Uterus (tissue), 3 donors: ENCODE measurements at regions not wholly inside any gene's neighbourhood (a gene's known extent, or its start where the extent isn't known, plus 50 kb on each side); places are given as distances from the start of the nearest gene placed in this dataset.

Experiments
- DNase-seq, 2 donors: peaks; one replicate each; pipeline ENCODE4 v3.0.0-alpha.2; 2019 to 2020
- H3K27ac ChIP-seq, 2 donors: fragments of 200-600 bp; sonication (generic); 1 replicate in 1 of 2; 2 replicates in 1 of 2; pipeline ENCODE4 v1.5.1; 2016 to 2018
- H3K27me3 ChIP-seq, 2 donors: fragments of 200-600 bp; sonication (generic); one replicate each; pipeline ENCODE4 v1.5.1; 2018 to 2019; ENCODE audit warnings: control low read depth in 1 of 2
- H3K36me3 ChIP-seq, 2 donors: fragments of 200-600 bp; sonication (generic); one replicate each; pipeline ENCODE4 v1.5.1; 2019; ENCODE audit warnings: control low read depth in 1 of 2
- H3K4me1 ChIP-seq, 2 donors: fragments of 200-600 bp; sonication (generic); one replicate each; pipeline ENCODE4 v1.5.1; 2018 to 2019; ENCODE audit warnings: control low read depth in 1 of 2
- H3K4me3 ChIP-seq, 2 donors: fragments of 200-600 bp; sonication (generic); 1 replicate in 1 of 2; 2 replicates in 1 of 2; pipeline ENCODE4 v1.5.1; 2018 to 2019; ENCODE audit warnings: mild to moderate bottlenecking in 1 of 2
- H3K9me3 ChIP-seq, 2 donors: fragments of 200-600 bp; sonication (generic); one replicate each; pipeline ENCODE4 v1.5.1; 2019; ENCODE audit warnings: control low read depth in 1 of 2
- POLR2A ChIP-seq, 2 donors: fragments of 450-650 bp; IDR thresholded peaks; one replicate each; pipeline ENCODE4 v1.6.1; 2016; ENCODE audit warnings: antibody characterized with exemption in 2 of 2, mild to moderate bottlenecking in 1 of 2, moderate library complexity in 1 of 2
- intact Hi-C: fragments of 100-400 bp; cut with DNase I; formaldehyde crosslinking; loops from one replicate; pipeline ENCODE4 v1.15.1; 2023; ENCODE audit warnings: low total_unique reads
- TF ChIP-seq, protein P1 (sequence below), 4 experiments: fragments of 200-600 bp in 2 of 4; fragments of 450-650 bp in 2 of 4; sonication (generic) in 2 of 4; IDR thresholded peaks; one replicate each; pipeline ENCODE4 v1.5.1; 2016 to 2019; ENCODE audit warnings: antibody characterized with exemption in 4 of 4, mild to moderate bottlenecking in 2 of 4, moderate library complexity in 1 of 4
- donor health status: DM: yes; HTN: yes; CAD: no.

DNA sequence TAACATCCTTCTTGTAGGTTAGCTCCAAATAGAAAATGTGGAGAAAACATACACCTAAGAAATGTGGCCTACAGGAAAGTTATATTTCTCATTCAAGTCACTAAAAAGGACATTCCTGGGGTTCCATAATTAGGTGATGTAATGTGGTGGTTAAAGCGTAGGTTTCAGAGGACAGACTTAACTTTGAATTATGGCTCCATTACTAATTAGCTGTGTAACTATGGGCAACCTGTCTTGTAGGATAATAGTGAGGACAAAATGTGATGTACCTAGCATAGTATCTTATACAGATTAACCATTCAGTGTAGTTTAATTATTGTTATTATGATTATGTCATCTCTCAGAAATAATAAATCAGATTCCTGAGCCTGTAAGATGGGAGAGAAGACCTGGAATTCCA is 602.5 kb downstream of the TSN start:
- no peak for DNase-seq
- Histone ChIP-seq H3K9me3 (no peaks in the 10 kb centered on the region), H3K27me3 (no peaks in the 10 kb centered on the region), H3K4me1 (no peaks in the 10 kb centered on the region), H3K27ac (no peak overlapping the region), H3K36me3 (no peaks in the 10 kb centered on the region), H3K4me3 (no peak overlapping the region)
- TF ChIP-seq POLR2A (IDR thresholded peaks at IDR 0.05): no peak
- TF ChIP-seq, protein P1, sequence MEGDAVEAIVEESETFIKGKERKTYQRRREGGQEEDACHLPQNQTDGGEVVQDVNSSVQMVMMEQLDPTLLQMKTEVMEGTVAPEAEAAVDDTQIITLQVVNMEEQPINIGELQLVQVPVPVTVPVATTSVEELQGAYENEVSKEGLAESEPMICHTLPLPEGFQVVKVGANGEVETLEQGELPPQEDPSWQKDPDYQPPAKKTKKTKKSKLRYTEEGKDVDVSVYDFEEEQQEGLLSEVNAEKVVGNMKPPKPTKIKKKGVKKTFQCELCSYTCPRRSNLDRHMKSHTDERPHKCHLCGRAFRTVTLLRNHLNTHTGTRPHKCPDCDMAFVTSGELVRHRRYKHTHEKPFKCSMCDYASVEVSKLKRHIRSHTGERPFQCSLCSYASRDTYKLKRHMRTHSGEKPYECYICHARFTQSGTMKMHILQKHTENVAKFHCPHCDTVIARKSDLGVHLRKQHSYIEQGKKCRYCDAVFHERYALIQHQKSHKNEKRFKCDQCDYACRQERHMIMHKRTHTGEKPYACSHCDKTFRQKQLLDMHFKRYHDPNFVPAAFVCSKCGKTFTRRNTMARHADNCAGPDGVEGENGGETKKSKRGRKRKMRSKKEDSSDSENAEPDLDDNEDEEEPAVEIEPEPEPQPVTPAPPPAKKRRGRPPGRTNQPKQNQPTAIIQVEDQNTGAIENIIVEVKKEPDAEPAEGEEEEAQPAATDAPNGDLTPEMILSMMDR (IDR thresholded peaks at IDR 0.05): no peak
- intact Hi-C loops: no loop called here

DNA sequence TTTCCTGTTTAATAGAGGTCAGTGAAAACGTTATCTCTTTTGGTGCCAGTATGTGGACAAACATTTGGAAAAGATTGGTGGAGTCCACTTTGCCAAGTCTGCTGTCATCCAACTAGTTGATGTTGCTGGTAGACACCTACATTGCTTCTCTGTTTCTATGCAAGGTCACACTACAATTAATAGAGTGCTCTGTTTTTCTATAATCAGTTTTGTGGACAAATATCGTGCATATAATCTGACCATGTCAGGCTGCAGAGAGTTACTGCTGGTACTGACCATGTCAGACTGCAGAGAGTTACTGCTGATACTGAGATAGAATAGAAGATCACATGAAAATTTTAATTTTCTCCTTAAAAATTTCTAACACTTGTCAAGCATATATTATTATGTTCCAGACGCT is 603.3 kb downstream of the TSN start:
- intact Hi-C loops: no loop called here
- Histone ChIP-seq H3K27ac (no peak overlapping the region), H3K9me3 (no peaks in the 10 kb centered on the region), H3K4me3 (no peak overlapping the region), H3K36me3 (no peaks in the 10 kb centered on the region), H3K27me3 (no peaks in the 10 kb centered on the region), H3K4me1 (no peaks in the 10 kb centered on the region)
- TF ChIP-seq, protein P1 (IDR thresholded peaks at IDR 0.05): no peak
- TF ChIP-seq POLR2A (IDR thresholded peaks at IDR 0.05): no peak
- no peak for DNase-seq

DNA sequence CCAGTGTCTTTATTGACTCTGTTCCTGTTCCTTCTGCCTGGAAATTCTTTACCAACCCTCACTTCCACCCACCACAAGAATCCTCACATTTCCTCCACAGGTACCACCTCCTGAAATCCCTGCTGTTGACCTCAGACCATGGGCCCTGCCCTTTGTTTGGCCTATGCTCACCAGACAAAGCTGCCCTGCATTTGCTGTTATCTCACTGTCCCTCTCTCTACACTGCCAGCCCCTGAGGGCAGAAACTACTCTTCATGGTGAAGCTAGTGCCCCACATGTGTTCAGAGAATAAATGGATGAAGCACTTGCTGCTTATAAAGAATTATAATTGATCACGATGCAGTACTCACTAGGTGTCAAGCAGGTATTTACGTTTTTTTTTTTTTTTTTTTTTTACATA is 608.4 kb downstream of the TSN start:
- Histone ChIP-seq H3K4me3 (no peak overlapping the region), H3K27me3 (no peaks in the 10 kb centered on the region), H3K9me3 (no peaks in the 10 kb centered on the region), H3K36me3 (no peaks in the 10 kb centered on the region), H3K27ac (no peak overlapping the region), H3K4me1 (no peaks in the 10 kb centered on the region)
- TF ChIP-seq, protein P1 (IDR thresholded peaks at IDR 0.05): no peak
- no peak for DNase-seq
- intact Hi-C loops: no loop called here

DNA sequence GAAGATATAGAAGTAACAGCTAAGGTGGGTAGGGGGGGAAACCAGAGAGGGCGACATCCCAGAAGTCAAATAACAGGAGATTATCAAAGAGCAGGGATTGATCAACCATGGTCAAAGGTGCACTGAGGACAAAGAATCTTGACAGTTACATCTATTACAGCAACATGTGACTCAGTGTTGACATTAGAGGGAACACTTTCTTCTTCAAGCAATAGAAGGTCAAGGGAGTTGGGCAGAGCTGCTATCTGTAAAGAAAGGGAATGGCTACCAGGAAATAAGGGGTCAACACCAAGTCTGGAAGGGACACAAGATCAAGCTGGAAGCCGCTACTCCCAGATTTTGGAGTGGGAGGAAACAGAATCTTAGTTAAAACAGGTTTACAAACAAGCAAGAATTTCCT is 611.0 kb downstream of the TSN start:
- H3K9me3 ChIP-seq: no peaks in the 10 kb centered on the region
- no peaks in the 10 kb centered on the region for H3K36me3 ChIP-seq
- intact Hi-C loops: no loop called here
- H3K27me3 ChIP-seq: no peaks in the 10 kb centered on the region
- no peak for TF ChIP-seq POLR2A (IDR thresholded peaks at IDR 0.05)
- TF ChIP-seq, protein P1 (IDR thresholded peaks at IDR 0.05): no peak
- no peaks in the 10 kb centered on the region for H3K4me1 ChIP-seq
- DNase-seq: no peak
- H3K4me3 ChIP-seq: no peak overlapping the region
- H3K27ac ChIP-seq: no peak overlapping the region

DNA sequence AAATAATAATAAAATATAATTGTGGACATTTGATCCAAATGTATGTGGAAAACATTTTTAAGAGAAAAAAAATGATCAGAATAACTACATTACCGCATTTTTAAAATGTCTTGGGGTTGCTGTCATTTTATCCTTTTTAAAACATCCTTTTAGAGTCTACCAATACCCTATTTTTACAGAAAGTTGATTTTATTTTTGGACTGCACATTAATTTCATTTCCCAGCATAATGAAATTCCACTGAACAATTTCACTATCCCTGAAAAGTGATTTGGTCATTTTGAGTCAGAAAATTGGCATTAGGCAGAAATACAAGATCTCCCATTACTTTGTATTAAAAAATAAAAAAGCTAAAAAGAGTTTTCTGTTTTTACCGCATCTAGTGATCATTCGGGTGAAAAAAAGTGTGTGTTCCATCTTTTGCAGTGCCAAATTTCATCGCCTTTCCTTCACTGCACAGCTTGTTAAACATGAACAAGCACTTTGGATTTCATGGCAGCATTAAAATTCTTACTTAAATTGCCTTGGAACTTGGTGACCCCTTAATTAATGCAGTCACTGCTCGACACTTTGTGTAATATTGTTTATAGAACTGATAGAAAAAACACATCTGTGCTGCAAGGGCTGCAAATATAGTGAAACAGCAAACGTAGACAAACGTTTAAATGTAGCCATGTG is 611.7 kb downstream of the TSN start:
- no peaks in the 10 kb centered on the region for H3K9me3 ChIP-seq
- no peaks in the 10 kb centered on the region for H3K27me3 ChIP-seq
- intact Hi-C loops: no loop called here
- TF ChIP-seq POLR2A (IDR thresholded peaks at IDR 0.05): no peak
- TF ChIP-seq, protein P1 (IDR thresholded peaks at IDR 0.05): no peak
- H3K4me1 ChIP-seq: no peaks in the 10 kb centered on the region
- H3K36me3 ChIP-seq: no peaks in the 10 kb centered on the region
- DNase-seq: no peak
- H3K4me3 ChIP-seq: no peak overlapping the region
- H3K27ac ChIP-seq: no peak overlapping the region
